ENCODE measurements at regions not wholly inside any gene's neighbourhood (a gene's known extent, or its start where the extent isn't known, plus 50 kb on each side); places are given as distances from the start of the nearest gene placed in this dataset.
A peak's percentile ranks its signal among the peaks of the same experiment; 100 is the strongest.

DNA sequence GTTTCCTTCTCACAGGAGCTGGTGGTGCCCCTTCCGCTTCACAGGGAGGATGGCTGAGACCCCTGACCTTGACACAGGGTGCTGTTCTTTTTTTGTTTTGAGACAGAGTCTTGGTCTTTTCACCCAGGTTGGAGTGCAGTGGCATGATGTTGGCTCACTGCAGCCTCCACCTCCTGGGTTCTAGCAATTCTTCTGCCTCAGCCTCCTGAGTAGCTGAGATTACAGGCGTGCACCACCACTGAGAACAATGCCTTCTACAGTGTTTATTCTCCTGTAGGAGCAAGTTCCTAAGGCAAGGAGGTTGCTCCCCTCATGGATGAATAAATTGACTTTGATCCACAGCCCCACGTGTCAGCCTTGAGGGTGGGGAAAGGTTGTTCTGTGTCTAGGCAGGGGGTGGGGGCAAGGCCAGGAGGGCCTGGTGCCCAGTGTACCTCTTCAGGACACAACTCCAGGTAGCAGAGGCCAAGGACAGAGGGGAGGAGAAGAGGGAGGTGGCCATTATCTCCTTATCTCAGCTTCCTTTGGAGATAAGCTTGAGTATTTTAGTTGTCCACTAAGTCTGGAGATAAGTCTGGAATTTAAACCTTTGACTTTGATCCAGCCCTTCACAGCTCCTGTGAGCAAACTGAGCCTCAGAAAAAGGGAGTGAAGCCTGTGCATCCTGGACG lies 159.4 kb downstream of the SEC14L1 start (continued):
- TF ChIP-seq, protein P1, sequence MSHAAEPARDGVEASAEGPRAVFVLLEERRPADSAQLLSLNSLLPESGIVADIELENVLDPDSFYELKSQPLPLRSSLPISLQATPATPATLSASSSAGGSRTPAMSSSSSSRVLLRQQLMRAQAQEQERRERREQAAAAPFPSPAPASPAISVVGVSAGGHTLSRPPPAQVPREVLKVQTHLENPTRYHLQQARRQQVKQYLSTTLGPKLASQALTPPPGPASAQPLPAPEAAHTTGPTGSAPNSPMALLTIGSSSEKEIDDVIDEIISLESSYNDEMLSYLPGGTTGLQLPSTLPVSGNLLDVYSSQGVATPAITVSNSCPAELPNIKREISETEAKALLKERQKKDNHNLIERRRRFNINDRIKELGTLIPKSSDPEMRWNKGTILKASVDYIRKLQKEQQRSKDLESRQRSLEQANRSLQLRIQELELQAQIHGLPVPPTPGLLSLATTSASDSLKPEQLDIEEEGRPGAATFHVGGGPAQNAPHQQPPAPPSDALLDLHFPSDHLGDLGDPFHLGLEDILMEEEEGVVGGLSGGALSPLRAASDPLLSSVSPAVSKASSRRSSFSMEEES (CRISPR knock-in tag; IDR thresholded peaks at IDR 0.05), result no peak
- TF ChIP-seq, protein P2, sequence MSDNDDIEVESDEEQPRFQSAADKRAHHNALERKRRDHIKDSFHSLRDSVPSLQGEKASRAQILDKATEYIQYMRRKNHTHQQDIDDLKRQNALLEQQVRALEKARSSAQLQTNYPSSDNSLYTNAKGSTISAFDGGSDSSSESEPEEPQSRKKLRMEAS (IDR thresholded peaks at IDR 0.05), result peak; percentile 53; the same call in 1 of the 2 replicates
- TF ChIP-seq ZFP36L2 (CRISPR knock-in tag; IDR thresholded peaks at IDR 0.05) (no peak), ZNF460 (CRISPR knock-in tag; IDR thresholded peaks at IDR 0.05; ENCODE audit: borderline replicate concordance) (peak; percentile 73), HNF4A (CRISPR knock-in tag; IDR thresholded peaks at IDR 0.05) (peak; percentile 92), ATAD3A (CRISPR knock-in tag; IDR thresholded peaks at IDR 0.05) (no peak), HOXA3 (CRISPR knock-in tag; IDR thresholded peaks at IDR 0.05) (peak; percentile 72; the same call in 1 of the 2 replicates), ZNF10 (CRISPR knock-in tag; IDR thresholded peaks at IDR 0.05; ENCODE audit: borderline replicate concordance, low read depth) (no peak), MED13 (CRISPR knock-in tag; IDR thresholded peaks at IDR 0.05) (peak; percentile 79; the same call in 1 of the 2 replicates), ZKSCAN5 (CRISPR knock-in tag; IDR thresholded peaks at IDR 0.05) (no peak), MAZ (IDR thresholded peaks at IDR 0.05; ENCODE audit: borderline replicate concordance, low read depth, low read length) (no peak), MAZ (CRISPR knock-in tag; IDR thresholded peaks at IDR 0.05; ENCODE audit: low read depth) (0 out of 2 replicates have a peak, but pooled peaks have one; percentile 23)
- TF ChIP-seq, protein P3, sequence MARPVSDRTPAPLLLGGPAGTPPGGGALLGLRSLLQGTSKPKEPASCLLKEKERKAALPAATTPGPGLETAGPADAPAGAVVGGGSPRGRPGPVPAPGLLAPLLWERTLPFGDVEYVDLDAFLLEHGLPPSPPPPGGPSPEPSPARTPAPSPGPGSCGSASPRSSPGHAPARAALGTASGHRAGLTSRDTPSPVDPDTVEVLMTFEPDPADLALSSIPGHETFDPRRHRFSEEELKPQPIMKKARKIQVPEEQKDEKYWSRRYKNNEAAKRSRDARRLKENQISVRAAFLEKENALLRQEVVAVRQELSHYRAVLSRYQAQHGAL (CRISPR knock-in tag; IDR thresholded peaks at IDR 0.05; ENCODE audit: not compliant biosample characterization), result no peak
- TF ChIP-seq, protein P4, sequence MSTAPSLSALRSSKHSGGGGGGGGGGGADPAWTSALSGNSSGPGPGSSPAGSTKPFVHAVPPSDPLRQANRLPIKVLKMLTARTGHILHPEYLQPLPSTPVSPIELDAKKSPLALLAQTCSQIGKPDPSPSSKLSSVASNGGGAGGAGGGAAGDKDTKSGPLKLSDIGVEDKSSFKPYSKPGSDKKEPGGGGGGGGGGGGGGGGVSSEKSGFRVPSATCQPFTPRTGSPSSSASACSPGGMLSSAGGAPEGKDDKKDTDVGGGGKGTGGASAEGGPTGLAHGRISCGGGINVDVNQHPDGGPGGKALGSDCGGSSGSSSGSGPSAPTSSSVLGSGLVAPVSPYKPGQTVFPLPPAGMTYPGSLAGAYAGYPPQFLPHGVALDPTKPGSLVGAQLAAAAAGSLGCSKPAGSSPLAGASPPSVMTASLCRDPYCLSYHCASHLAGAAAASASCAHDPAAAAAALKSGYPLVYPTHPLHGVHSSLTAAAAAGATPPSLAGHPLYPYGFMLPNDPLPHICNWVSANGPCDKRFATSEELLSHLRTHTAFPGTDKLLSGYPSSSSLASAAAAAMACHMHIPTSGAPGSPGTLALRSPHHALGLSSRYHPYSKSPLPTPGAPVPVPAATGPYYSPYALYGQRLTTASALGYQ (CRISPR knock-in tag; IDR thresholded peaks at IDR 0.05), result peak; percentile 78; the same call in 1 of the 2 replicates
- TF ChIP-seq, protein P5, sequence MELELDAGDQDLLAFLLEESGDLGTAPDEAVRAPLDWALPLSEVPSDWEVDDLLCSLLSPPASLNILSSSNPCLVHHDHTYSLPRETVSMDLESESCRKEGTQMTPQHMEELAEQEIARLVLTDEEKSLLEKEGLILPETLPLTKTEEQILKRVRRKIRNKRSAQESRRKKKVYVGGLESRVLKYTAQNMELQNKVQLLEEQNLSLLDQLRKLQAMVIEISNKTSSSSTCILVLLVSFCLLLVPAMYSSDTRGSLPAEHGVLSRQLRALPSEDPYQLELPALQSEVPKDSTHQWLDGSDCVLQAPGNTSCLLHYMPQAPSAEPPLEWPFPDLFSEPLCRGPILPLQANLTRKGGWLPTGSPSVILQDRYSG (CRISPR knock-in tag; IDR thresholded peaks at IDR 0.05), result no peak
- TF ChIP-seq, protein P6, sequence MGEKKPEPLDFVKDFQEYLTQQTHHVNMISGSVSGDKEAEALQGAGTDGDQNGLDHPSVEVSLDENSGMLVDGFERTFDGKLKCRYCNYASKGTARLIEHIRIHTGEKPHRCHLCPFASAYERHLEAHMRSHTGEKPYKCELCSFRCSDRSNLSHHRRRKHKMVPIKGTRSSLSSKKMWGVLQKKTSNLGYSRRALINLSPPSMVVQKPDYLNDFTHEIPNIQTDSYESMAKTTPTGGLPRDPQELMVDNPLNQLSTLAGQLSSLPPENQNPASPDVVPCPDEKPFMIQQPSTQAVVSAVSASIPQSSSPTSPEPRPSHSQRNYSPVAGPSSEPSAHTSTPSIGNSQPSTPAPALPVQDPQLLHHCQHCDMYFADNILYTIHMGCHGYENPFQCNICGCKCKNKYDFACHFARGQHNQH (CRISPR knock-in tag; IDR thresholded peaks at IDR 0.05), result peak; percentile 49; the same call in 1 of the 2 replicates
- TF ChIP-seq, protein P7, sequence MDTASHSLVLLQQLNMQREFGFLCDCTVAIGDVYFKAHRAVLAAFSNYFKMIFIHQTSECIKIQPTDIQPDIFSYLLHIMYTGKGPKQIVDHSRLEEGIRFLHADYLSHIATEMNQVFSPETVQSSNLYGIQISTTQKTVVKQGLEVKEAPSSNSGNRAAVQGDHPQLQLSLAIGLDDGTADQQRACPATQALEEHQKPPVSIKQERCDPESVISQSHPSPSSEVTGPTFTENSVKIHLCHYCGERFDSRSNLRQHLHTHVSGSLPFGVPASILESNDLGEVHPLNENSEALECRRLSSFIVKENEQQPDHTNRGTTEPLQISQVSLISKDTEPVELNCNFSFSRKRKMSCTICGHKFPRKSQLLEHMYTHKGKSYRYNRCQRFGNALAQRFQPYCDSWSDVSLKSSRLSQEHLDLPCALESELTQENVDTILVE (CRISPR knock-in tag; IDR thresholded peaks at IDR 0.05), result no peak
- TF ChIP-seq, protein P8, sequence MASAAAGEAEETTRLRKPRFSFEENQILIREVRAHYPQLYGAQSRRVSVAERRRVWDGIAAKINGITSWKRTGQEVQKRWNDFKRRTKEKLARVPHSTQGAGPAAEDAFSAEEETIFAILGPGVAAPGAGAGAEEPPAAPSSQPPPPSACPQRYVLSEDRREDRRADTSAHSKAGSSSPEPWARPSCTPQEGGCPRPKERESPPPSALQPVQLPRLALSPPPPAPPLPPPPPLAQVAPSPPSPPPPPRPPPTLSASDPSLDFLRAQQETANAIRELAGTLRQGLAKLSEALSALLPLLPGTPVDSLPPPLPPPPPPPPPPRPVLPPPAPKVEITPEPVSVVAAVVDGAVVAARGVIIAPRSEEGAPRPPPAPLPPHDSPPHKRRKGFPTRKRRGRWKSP (CRISPR knock-in tag; IDR thresholded peaks at IDR 0.05), result 0 out of 2 replicates have a peak, but pooled peaks have one; percentile 32

Data from HepG2 (cell line).